GM21526 (cell line): ENCODE measurements at regions not wholly inside any gene's neighbourhood (a gene's known extent, or its start where the extent isn't known, plus 50 kb on each side); places are given as distances from the start of the nearest gene placed in this dataset.
A peak's percentile ranks its signal among the peaks of the same experiment; 100 is the strongest.

ENCODE experiments used
- ATAC-seq: cut with Tn5 transposase; IDR thresholded peaks from one replicate; pipeline ENCODE4 v1.9.1; 2021; ENCODE audit warnings: moderate library complexity; ENCODE audit not compliant: unreplicated experiment, low FRiP score

DNA sequence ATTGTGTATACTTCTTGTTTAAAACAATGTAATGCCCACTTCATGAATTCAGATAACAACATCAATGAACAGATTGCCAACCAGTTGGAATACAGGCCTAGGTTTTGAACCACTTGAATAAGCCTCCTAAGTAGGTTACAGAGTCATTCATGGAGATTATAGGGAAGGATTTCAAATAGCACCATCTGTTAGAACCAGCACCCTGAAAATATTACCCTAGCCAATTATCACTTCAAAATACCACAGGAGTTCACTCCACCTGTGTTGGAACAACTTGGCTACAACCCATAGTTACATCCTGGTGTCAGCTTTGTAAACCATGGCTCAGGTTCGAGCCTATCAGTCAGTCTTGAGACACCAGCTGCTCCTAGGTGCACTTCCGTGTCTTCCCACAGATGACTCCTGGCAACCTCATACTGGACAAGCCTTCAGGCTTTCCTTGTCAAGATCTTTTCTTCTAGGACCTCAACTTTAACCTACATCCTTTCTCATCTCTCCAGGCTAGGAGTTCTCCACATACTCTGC is 350.0 kb downstream of the DEPDC1B start:
- no peak for ATAC-seq

GRCh38 chr5:60346393-60346792 is 353.6 kb downstream of the DEPDC1B start:
- ATAC-seq = no peak

GRCh38 chr5:60343102-60343501 is 356.9 kb downstream of the DEPDC1B start:
- no peak for ATAC-seq

DNA sequence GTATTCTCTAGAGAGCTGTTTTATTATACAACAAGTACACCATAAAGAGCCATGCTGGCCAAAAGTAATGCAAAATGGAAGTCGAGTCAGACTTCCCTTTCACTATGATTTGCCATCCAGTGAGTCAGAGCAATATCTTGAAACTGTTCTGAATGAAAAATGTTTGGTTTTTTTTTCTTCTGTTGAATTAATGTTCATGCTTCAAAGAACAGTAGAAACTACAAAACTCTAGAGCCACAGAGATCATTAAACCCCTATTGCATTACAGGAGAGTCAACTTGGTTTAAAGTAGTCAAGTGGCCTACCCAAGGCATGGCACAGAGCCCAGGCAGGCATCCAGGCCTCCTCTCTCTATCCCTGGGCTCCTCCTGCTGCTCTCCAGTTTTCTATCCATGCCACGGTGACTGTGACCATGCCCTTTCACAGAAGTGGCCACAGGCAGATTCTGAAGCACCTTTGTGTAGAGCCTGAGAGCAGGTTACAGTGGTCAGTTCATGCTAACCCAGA is 358.9 kb downstream of the DEPDC1B start:
- peak; percentile 70 for ATAC-seq

- ATAC-seq = no peak
Measured at GRCh38 chr5:60340326-60340725, 359.6 kb downstream of the DEPDC1B start.

DNA sequence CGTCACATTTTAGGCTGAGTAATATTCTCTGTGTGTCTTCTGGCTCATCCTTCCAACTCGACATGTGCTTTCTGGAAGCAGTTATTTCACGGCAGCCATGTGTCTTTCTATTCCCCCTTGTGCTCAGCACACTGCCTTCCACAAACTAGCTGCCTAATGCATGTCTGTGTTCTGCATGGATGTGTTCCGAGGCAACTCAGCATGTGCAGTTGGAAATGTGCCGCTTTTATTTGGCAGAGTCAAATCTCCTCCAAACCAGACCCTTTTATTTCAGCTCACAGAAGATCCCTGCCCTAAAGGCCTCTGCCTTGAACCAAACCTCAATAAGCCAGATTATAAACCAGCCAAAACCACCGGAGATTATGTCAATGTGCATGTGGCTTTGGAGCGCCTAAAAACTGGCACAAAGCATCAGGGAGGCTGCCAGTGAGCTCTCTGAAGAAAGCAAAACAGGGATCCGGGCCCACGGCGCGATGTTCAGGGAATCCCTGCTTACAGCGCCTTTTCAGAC is 360.2 kb downstream of the DEPDC1B start:
- ATAC-seq = no peak

GRCh38 chr5:60338846-60339245 is 361.1 kb downstream of the DEPDC1B start:
- ATAC-seq = no peak

GRCh38 chr5:60336491-60336890 is 363.5 kb downstream of the DEPDC1B start:
- ATAC-seq = no peak

DNA sequence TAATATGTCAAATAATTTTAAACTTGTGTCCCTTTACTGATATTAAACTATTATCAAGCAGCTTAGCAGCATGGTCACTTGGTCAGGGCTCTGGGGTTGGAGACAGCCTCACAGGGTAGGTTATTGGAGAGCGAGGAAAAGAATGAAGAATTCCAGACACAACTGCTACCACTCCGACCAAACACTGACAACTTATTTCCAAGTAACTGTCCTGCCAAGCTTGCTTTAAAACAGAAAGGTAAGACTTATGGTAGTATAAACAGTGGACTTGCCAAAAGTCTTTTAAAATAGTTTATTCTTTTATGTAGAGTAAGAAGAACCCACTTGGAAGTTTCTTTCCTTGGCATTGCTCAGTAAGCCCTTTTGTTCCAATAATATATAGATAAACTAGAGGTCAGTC is 364.1 kb downstream of the DEPDC1B start:
- ATAC-seq = no peak

- no peak for ATAC-seq
Measured at GRCh38 chr5:60334281-60334713, 365.7 kb downstream of the DEPDC1B start.

- peak; percentile 35 for ATAC-seq
Measured at GRCh38 chr5:60333005-60333571, 366.9 kb downstream of the DEPDC1B start.

DNA sequence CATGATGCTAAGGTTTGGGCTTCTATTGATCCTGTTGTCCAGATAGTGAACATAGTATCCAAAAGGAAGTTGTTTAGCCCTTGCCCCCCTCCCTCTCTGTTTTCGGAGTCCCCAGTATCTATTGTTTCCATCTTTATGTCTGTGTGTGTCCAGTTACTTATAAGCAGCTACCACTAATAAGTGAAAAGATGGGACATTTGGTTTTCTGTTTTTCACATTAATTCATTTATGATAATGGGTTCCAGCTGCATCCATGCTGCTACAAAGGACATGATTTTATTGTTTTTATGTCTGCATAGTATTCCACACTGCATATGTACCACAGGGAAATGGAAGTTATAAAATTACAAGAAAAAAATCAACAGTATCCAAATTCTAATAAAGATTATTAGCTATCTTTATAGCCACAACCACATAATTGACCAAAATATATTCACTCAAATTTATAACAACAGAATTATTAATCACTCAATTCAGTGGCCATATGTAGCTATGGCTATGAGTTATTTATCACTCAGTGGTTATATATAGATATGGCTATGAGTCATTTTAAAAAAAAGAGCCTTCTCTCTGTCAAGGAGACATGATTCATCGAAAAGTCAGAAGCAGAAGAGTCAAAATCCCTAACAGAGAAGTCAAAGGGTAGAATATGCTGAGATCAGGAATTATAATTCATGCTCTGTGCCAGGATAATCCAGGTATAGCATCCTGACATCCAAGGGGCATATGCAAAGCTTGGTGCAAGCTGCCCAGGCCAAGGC is 367.5 kb downstream of the DEPDC1B start:
- peak; percentile 55 for ATAC-seq

DNA sequence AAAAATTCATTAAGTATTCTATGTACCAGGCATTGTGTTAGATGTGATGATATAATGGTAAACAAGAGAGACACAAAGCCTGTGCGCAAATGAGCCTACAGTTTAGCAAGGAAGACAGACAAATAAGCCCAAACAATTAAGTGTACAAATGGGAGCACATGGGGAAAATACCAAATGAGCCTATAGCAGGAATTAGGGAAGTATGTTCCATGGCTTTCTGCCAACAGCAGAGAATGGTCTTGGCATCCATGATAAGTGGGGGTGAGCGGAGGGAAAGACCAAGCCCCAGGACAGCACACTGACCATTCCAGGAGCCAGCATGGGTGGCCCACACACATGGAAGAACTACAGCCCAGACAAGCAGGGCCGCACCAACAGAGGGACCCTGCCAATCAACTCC is 369.7 kb downstream of the DEPDC1B start:
- no peak for ATAC-seq

- ATAC-seq = no peak
Measured at GRCh38 chr5:60325870-60326269, 374.1 kb downstream of the DEPDC1B start.

DNA sequence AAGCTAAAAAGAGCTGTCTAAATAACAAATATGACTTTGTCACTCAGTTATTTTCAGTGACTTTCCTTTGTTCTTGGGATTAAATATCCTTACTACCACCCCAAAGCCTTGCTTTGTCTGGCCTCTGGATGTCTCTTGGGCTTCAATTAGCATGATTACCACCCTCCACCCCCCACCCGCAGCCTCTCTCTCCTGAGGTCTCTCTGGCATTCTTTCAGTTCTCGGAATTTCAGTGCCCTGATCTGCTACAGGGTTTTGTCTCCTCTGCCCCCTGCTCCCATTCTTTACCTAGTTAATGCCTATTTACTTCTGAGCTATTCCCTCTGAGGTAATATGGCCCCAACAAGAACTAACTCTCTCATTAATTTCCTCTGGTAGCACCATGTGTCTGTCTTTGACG is 376.4 kb downstream of the DEPDC1B start:
- no peak for ATAC-seq

GRCh38 chr5:60312098-60312497 is 387.9 kb downstream of the DEPDC1B start:
- no peak for ATAC-seq

DNA sequence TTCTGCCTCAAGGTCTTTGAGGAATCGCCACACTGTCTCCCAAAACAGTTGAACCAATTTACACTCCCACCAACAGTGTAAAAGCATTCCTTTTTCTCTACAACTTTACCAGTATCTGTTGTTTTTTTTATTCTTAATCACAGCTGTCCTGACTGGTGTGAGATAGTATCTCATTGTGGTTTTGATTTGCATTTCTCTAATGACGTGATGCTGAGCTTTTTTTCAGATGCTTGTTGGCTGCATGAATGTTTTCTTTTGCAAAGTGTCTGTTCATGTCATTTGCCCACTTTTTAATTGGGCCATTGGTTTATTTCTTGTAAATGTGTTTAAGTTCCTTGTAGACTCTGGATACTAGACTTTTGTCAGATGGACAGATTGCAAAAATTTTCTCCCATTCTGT is 400.0 kb downstream of the DEPDC1B start:
- no peak for ATAC-seq

GRCh38 chr5:60297658-60298057 is 402.3 kb downstream of the DEPDC1B start:
- no peak for ATAC-seq

- no peak for ATAC-seq
Measured at GRCh38 chr5:60295423-60295822, 401.9 kb upstream of the PDE4D start.

- ATAC-seq = no peak
Measured at GRCh38 chr5:60293518-60293917, 400.0 kb upstream of the PDE4D start.

GRCh38 chr5:60287174-60287771 is 393.7 kb upstream of the PDE4D start:
- peak; percentile 85 for ATAC-seq
